PC-3 (cell line): ENCODE measurements at regions not wholly inside any gene's neighbourhood (a gene's known extent, or its start where the extent isn't known, plus 50 kb on each side); places are given as distances from the start of the nearest gene placed in this dataset.

Source experiments
- CTCF ChIP-seq: fragments of 300-600 bp; sonication (generic); conservative IDR thresholded peaks from 2 replicates; pipeline ENCODE4 v1.5.1; 2017; ENCODE audit warnings: antibody characterized with exemption, low read depth, mild to moderate bottlenecking, low read length
- EZH2 ChIP-seq: fragments of 300-600 bp; sonication (generic); IDR thresholded peaks from one replicate; pipeline ENCODE4 v1.6.1; 2017; ENCODE audit warnings: antibody characterized with exemption, mild to moderate bottlenecking, low read length; ENCODE audit not compliant: unreplicated experiment

- TF ChIP-seq CTCF: no peak
- no peak for TF ChIP-seq EZH2
These were observed 887.5 kb downstream of the FAT4 start for GRCh38 chr4:126202226-126202625.
